GM19240 (cell line): ENCODE measurements at regions not wholly inside any gene's neighbourhood (a gene's known extent, or its start where the extent isn't known, plus 50 kb on each side); places are given as distances from the start of the nearest gene placed in this dataset.

ENCODE experiments used
- DNase-seq: peaks from one replicate; pipeline ENCODE4 v3.0.0; 2011; ENCODE audit warnings: low spot score; ENCODE audit not compliant: insufficient read length

DNA sequence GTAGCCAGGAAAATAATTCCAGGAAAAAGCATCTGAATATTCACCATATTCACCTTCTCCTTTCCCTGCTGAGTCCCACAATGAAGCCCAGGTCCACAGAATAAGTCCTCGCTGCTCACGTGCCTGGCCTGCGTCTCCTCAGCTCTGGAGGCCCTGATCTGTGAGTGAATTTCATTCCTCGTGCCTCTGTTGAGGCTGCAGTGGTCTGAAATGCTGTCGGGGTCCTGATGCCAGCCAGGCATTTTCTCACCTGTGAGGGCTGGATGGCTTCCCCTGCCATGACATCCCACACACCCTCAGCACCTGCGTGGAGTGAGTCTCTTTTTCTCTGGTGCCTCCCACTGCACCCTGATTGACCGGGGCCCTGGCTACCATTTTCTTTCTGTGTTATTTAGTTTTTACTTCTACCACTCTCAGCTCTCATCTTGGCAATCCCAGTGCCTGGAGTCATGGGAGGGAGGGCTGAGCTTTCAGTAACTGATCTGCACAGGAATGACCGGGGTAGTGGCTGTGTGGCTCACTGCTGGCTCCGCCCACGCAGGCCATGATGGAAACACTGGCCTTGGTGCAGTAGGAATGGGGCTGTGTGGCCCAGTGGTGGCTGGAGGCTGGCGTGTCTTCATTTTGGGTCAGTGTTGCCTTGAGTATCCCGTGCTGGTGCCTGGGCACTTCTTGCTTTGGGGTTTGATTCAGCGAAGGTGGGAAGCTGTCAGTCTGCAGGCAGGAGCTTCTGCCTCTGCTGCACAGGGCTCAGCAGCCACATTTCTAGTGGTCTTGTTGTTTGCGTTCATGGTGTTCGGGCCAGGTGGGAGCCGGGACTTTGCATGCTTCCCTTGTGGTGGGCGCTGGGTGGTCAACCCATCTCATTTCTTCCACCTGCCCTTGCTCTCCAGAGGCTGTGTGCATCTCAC lies 807.2 kb downstream of the TBC1D22A start:
- DNase-seq: no peak

DNA sequence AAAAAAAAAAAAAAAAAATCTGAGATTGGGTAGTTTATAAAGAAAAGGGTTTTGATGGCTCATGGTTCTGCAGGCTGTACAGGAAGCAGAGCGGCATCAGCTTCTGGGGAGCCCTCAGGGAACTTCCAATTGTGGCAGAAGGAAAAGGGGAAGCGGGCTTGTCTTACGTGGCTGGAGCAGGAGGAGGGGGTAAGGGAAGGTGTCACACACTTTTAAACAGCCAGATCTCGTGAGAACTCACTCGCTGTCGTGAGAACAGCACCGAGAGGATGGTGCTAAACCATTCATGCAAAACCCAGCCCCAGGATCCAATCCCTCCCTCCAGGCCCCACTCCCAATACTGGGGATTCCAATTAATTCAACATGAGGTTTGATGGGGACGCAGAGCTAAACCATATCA lies 806.2 kb downstream of the TBC1D22A start:
- no peak for DNase-seq

DNA sequence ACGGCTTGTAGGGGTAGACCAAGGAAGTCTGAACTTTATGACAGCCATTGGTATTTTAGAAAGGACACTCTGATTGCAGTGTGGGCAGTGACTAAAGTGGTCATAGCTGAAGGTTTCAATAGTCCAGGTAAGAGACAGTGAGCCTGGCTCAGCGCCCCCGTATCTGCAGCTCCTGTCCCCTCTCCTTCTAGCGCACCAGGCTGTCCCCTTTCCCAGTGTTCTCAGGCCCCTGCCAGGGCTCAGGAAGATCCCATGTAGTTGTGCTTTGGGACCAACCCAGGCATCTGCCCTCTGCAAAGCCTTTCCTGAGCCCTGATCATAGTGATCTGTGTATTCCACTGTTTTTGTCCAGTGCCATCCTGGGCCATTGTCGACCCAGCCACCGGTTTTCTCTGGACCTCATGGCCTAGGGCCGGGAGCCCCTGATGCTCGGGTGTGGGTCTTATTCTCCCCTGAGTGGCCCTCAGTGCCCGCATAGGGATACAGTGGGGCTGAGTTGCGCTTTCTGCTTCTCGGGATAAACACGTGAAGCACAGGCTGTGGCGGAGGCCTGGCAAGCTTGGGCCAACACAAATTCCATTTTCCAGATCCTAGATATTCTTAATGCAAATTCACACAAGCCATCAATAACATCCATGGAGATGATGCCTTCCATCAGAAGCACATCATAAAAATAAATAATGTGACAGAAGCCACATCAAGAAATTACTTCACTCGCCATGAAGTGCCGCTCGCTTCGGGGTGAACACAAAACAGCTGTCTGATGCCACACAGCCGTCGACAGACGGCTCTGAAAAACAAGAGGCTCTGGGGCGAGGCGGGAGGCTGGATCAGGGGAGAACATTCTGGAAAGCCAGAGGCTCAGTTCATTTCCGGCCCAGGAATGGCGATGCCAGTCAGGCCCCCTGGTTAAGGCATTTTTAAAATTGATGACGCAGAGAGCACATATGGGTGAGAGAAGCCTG lies 805.0 kb downstream of the TBC1D22A start:
- no peak for DNase-seq

DNA sequence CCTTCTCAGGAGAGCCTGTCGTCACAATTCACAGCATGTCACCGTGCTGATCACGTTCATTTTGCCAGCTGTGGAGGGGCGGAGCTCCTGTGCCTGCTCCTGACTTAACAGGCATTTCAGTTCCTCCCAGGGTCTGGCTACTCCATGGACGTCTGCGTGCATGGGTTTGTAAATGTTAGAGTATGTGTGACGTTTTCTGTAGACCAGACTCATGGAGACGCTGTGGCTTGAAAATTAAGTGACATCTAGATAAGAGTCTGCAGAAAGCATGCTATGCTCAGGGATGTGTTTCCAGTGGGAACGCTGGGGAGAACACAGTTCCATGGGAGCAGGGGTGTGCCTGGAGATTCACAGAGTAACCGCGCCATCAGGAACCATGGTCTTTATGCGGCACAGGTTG lies 804.0 kb downstream of the TBC1D22A start:
- DNase-seq: no peak

DNA sequence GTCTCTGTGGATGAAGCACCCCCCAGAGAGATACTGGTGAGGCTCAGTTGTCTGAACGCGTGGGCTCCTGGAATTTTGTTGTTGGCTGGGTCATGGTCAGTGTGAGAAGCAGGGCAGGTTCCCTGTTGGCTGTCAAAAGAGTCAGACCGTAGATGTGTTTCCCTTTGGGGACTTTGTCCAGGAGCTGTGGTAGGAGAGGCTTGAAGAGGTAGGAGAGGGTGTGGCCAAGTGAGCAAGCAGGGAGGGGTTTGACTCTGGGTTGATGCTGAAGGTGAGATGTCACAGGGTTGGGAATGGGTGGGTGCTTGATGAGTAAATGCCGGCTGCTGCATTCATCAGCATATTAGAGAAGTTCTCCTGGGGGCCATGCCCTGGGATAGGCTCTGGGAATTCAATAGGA lies 803.2 kb downstream of the TBC1D22A start:
- DNase-seq: no peak

DNA sequence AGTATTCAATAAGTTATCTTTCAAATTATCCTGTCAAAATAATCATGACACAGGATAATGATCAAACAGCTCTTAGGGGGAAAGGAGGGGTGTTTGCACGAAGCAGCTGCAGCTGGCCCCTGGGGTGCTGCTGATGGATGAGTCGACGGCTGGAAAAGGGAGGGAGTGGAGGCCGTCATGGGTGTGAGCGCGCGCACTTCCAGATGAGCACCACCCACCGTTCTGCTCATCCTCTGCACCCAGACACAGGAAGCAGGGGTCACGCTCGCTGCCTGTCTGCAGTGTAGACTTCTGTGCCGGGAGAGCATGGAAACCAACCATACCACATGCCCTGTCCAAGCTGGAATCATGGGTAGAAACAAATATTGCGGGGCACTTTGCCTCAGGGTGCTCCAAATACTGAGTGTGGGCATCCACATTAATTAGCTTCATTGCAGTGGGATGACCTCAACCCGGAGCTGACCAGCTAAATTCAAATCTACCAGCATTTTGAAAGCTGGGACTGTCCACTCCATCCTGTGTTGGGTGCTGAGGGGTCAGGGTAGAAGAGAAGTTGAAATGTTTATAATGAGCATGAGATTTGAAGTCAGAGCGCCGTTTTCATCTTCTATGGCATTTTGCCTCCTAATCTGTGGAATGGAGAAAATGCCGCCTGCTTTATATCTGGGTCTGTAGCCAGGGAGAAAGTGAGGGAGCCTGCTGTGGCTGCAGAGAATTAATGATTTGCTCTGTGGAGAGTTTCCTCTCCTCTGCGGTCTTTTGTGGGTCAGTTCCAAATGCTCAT lies 802.4 kb downstream of the TBC1D22A start:
- no peak for DNase-seq

DNA sequence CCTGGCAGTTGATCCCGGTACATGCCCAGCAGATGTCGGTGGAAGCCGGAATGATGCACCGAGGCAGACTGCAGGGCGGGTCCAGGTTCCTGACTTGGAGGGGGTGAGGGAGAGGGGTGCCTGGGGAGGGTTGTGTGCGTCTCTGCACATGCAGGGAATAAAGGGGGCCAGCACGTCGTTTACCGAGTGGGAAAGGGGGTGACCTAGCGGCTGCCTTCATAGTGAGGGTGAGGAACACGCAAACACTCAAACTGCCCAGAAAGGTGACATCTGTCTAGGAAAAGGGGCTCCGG lies 801.7 kb downstream of the TBC1D22A start:
- DNase-seq: no peak

DNA sequence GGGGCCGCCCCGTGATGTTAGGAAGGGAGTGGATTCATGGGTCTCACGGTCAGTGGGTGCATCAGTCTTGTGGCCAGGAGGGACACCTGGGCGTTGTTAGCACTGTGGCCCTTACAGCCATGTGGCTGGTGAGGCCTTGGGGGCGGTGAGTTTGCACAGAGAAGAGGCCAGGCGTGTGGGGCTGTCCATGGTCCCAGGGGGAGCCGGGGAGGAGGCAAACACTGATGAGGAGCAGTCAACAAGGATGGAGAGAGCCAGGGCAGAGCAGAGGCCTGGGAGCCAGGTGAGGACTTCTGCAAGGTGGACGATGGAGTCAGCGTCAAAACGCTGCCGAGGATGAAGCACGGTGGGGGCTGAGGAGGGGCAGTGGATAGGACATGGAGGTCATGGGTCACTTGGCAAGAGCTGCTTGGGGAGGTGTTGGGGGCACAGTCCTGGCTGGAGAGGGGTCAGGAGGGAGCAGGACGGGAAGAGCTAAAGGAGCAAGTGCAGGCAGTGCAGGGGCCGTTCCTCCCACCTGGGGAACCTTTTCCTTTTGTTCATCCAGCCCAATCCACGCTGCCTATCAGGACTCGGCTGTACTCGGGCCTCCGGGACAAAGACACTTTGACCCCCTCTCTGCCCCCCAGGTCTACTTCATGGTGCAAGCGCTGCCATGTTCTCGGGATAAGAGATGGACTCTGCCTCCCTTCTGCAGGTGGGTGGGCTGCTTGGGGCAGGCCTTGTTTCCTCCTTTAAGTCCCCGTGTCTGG lies 801.1 kb downstream of the TBC1D22A start:
- DNase-seq: no peak

DNA sequence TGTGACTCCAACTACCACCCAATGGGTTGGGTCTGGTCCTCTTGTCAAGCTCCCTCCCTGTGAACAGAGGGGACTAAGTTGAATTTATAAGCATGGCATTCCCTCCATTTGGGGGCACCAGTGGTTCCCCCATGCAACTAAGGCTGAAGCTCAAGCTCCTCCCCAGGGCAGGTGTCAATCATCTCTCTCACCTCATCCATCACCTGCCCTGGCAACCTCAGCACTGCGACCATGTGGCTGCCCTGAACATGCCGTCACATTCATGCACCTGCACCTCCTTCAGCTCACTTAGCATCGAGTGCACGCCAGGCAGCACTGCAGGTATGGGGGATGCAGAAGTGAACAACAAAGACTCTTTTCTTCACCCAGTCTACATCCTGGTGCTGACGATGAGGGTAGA lies 799.3 kb downstream of the TBC1D22A start:
- DNase-seq: no peak

DNA sequence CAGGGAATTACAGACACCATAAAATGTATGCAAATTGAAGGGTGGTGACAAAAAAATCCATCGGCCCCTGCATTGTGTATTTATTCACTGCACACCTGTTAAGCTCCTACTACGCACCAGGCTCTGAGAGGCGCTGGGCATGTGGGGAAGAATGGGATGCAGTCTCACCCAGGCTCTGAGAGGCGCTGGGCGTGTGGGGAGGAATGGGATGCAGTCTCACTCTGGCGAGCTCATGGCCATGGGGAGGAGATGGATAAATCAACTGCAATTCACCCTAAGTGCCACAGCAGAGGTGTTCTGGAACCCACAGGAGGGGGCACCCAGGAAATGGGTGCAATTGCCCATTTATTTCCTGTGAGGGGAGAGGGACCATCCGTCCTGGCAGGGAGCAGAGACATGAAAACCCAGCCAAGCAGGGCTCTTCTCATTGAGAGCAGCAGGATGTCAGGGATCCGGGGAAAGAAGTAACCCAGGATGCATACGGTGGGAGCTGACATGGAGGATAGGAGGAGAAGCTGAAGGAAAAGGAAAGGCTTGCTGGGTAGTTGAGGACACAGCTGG lies 798.7 kb downstream of the TBC1D22A start:
- no peak for DNase-seq

DNA sequence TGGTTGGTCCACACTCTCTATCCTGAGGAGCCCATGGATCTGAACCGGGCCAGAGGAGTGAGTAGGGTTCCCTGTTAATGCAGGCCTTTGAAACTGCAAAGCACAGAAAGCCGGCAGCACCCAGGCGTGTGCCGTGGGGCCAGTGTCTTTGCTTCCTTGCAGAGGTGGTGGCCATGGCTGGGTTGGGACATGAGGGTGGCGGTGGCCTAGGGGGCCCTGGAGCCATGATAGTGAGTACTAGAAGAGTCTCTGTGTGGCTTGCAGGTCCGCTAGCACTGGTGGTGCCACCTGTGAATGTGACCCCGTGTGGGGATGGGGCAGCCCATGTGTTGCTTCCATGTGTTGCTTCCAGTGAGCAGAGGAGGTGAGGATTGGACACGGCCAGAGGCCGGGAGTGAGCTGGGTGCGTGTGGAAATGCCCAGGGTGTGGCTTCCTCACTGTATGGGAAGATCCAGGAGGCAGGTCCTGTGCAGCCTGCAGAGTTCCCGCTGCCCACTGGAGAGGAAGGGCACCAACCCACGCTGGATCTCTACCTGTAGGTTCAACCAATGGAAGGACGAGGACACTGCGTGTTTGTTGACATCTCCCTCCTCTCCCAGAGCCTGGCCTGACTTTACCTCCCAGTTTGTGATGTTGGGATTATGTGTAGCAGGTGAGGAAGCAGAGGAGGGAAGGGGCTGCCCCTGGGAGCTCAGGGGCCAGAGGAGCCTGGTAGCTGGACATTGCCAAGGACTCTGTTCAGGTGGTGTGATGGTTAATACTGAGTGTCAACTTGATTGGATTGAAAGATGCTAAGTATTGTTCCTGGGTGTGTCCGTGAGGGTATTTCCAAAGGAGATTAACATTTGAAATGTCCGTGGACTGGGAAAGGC lies 796.6 kb downstream of the TBC1D22A start:
- no peak for DNase-seq

DNA sequence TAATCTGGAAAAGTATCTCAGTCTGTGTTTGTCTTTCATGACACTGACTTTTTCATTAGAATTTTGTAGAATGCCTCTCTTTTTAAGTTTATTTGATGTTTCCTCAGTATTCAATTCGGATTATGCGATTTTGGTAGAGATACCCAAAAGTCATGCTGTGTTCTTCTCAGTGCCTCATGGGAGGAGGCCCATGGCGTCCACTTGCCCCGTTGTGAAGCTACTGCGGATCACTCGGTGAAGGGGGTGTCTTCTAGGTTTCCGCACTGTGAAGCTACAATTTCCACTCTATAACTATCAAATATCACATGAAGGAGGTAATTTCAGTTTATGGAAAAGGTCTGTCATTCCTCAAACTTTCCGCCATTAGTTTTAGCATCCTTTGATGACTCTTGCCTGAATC lies 794.0 kb downstream of the TBC1D22A start:
- no peak for DNase-seq

DNA sequence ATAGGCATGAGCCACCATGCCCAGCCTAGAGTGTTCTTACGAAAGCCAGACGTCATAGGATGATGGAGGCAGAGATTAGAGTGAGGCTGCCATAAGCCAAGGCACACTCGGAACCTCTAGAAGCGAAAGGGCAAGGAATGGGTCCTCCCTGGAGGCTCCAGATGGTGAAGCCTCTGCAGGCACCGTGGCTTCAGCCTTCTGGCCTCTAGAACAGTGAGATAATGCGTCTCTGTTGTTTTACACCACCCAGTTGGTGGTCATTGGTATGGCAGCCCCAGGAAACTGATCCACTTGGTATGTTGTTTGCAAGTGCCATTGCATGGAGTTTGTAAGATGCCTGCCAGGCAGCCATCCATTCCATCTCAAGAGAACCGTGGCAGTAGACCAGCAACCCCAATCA lies 791.0 kb downstream of the TBC1D22A start:
- no peak for DNase-seq

DNA sequence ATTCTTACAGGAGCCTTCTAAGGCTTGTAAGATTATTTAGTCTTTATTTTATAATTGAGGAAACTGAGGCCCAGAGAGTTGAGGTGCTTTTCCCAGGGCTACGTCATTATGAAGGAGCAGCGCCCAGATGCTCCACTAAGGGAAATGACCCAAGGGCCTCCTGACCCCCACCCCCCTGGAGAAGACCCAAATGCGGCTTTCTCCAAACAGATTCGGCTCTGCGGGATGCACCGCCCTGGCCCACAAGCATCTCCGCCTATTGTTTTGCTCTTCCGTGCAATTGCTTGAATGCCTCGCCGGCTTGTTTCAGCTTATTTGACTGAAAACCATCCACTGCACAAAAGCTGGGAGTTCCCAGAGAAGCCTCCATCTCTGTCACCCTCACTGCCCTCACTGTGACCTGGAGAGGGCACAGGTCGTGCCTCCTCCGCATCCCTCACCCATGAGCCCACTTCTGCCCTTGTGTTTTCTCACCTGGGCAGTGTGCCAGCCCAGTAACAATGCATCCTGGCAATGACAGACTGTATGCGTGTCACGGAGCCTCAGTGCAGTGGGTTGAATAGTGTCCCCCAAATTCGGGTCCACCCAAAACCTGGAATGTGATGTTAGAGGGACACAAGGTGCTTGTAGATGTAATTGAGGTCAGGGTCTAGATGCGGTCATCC lies 790.2 kb downstream of the TBC1D22A start:
- DNase-seq: no peak

DNA sequence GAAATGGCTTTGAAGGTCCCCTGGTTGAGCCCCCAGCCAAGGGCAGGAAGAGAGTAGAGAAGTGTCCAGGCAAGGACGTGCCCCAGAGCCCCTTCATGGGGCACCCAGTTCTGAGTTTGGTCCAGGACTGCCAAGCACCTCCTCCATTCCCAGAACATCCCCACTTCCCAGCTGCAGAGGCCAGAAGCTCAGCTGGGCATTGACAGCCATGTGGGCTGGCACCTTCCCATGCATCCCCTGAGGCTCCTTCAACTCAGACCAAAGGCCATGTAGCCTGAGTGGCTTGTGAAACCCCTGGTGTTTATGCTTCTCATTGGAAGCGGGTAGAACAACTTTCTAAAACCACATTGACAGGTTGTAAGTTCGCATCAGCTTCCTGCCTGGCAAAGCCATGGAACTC lies 789.6 kb downstream of the TBC1D22A start:
- DNase-seq: no peak

DNA sequence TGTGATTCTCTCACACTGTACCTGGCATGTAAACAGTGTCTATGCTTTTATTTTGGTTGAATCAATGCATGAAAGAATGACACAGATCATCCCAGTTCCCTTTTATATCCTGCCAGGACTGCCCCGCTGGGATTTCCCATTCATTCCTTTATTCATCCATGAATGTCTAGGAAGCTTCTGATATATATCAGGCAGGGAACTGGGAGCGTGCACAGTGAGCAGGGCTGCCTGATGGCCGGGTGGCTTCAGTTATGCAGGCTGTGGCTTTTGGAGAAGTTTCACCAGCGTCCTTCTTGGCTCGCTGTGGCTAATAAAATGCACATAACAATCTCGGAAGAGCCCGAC lies 789.0 kb downstream of the TBC1D22A start:
- DNase-seq: no peak

DNA sequence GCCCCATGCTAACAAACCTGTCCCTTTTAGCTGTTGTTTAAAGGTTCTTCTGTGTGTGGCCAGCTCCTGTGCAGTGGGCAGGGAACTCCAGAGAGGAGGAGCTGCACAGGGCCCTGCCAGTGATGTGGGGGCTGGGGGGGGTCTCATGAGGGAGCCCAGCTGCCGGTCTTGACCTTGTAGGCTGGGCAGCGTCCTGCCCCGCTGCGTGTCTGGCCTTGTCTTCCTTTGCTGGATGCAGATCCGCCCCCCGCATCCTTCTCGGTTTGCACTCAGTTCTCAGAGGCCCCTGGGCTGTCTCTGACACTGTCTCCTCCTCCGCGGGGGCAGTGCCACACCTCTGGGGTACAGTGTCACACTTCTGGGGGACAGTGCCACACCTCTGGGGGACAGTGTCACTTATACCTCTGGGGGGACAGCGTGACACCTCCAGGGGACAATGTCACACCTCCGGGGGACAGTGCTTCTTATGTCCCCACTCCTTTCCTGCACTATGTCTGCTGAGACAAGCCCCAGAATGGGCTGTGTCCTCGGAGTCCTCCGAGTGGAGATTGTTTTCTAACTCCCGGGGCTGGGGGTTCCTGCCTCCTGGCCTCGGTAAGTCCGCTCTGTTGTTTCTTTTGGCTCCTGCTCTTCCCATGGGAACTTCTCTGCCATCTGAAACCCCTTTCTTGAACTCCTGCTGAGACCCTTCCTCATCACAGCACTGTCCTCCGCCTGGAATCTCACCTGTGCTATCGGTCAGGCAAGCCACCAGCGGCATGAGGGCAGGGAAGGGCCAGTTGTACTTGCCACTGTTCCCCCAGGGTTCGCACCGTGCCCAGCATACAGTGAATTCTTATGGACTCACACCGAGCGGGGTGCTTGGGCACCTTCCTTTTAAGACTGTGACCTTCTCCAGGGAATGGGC lies 788.3 kb downstream of the TBC1D22A start:
- no peak for DNase-seq

DNA sequence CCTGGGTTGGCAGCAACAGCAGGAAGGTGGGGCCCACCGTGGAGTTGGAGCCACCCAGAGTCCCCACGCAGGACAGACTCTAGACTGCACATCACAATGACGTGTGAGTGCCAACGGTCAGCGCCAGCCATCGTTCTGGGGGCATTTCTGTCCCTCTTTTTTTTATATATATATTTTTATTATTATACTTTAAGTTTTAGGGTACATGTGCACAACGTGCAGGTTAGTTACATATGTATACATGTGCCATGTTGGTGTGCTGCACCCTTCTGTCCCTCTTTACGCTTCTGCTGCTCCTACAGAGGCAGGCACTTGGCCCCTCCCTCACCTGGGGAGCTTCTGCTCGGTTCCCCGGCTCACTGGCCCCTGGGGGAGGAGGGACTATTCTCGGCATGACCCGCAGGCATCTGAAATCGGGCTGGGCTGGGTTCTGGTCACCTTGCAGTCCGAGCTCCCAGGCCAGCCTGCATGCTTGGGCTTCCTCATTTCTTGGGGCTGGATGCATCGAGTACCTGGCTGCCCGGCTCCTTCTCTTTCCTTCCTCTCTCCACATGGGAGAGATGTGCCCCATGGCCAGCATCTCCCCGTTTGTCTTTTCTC lies 787.4 kb downstream of the TBC1D22A start:
- DNase-seq: no peak
